NCI-H1930 (cell line): ENCODE measurements at regions not wholly inside any gene's neighbourhood (a gene's known extent, or its start where the extent isn't known, plus 50 kb on each side); places are given as distances from the start of the nearest gene placed in this dataset.

Source experiments
- DNase-seq, 2 experiments: peaks; one replicate each; lab custom pipeline; 2025; lab: John Stamatoyannopoulos, UW

GRCh38 chr2:120953066-120953756 is 217.5 kb downstream of the GLI2 start:
- DNase-seq = no peak

- DNase-seq = no peak
These were observed 218.3 kb downstream of the GLI2 start for GRCh38 chr2:120953843-120954584.

- DNase-seq = no peak
These were observed 219.3 kb downstream of the GLI2 start for GRCh38 chr2:120954939-120955338.

GRCh38 chr2:120955427-120955826 is 219.8 kb downstream of the GLI2 start:
- DNase-seq = no peak

- DNase-seq = no peak
These were observed 221.0 kb downstream of the GLI2 start for GRCh38 chr2:120956486-120957156.

- DNase-seq = no peak
These were observed 222.2 kb downstream of the GLI2 start for GRCh38 chr2:120957905-120958304.

- no peak for DNase-seq
These were observed 223.1 kb downstream of the GLI2 start for GRCh38 chr2:120958623-120959366.

- DNase-seq = no peak
These were observed 223.8 kb downstream of the GLI2 start for GRCh38 chr2:120959426-120959825.

- no peak for DNase-seq
These were observed 225.2 kb downstream of the GLI2 start for GRCh38 chr2:120960770-120961366.

GRCh38 chr2:120961396-120961795 is 225.7 kb downstream of the GLI2 start:
- no peak for DNase-seq

GRCh38 chr2:120963997-120964705 is 228.5 kb downstream of the GLI2 start:
- DNase-seq = no peak

GRCh38 chr2:120964819-120965218 is 229.2 kb downstream of the GLI2 start:
- DNase-seq = no peak

- no peak for DNase-seq
These were observed 231.0 kb downstream of the GLI2 start for GRCh38 chr2:120966510-120967254.

- DNase-seq = no peak
These were observed 232.8 kb downstream of the GLI2 start for GRCh38 chr2:120968307-120969015.

- no peak for DNase-seq
These were observed 234.1 kb downstream of the GLI2 start for GRCh38 chr2:120969613-120970355.

GRCh38 chr2:120971866-120972265 is 236.2 kb downstream of the GLI2 start:
- DNase-seq = no peak

GRCh38 chr2:120972286-120972685 is 236.6 kb downstream of the GLI2 start:
- no peak for DNase-seq

- no peak for DNase-seq
These were observed 237.5 kb downstream of the GLI2 start for GRCh38 chr2:120973196-120973595.

GRCh38 chr2:120974950-120975349 is 239.3 kb downstream of the GLI2 start:
- no peak for DNase-seq
